Kidney (tissue), 13 donors: ENCODE measurements at regions not wholly inside any gene's neighbourhood (a gene's known extent, or its start where the extent isn't known, plus 50 kb on each side); places are given as distances from the start of the nearest gene placed in this dataset.

Experiments
- DNase-seq, 5 donors: peaks; one replicate each; pipeline ENCODE4 v3.0.0-alpha.2; 2013 to 2020
- FAIRE-seq: peaks from 2 replicates; lab custom pipeline; 2012; peaks lifted over from hg19 to GRCh38; lab: Jason Lieb, UNC
- H3K27ac ChIP-seq, 2 donors: one replicate each; pipeline ENCODE4 v1.7.0; 2013; ENCODE audit warnings: low read depth in 2 of 2, low read length in 2 of 2, inconsistent platforms in 1 of 2
- H3K27me3 ChIP-seq: one replicate; pipeline ENCODE4 v1.7.1; 2013; ENCODE audit warnings: low read length, inconsistent platforms; ENCODE audit not compliant: control insufficient read depth, insufficient read depth
- H3K36me3 ChIP-seq, 3 donors: one replicate each; pipeline versions ENCODE4 v1.7.0 to v1.7.1; 2013; ENCODE audit warnings: low read length in 3 of 3, control low read depth in 1 of 3, inconsistent platforms in 1 of 3; ENCODE audit not compliant: insufficient read depth in 3 of 3, control insufficient read depth in 2 of 3
- H3K4me1 ChIP-seq, 3 donors: one replicate each; pipeline versions ENCODE4 v1.7.0 to v1.7.1; 2013; ENCODE audit warnings: low read length in 3 of 3, inconsistent platforms in 1 of 3, low read depth in 1 of 3; ENCODE audit not compliant: control insufficient read depth in 2 of 3, insufficient read depth in 2 of 3
- H3K4me3 ChIP-seq, 3 donors: one replicate each; pipeline versions ENCODE4 v1.7.0 to v1.8.1; 2013; ENCODE audit warnings: low read length in 3 of 3, control low read depth in 1 of 3, inconsistent platforms in 1 of 3
- H3K9ac ChIP-seq, 3 donors: one replicate each; pipeline versions ENCODE4 v1.7.0 to v1.7.1; 2013; ENCODE audit warnings: low read length in 3 of 3, control low read depth in 1 of 3, inconsistent platforms in 1 of 3
- H3K9me3 ChIP-seq, 3 donors: one replicate each; pipeline versions ENCODE4 v1.7.0 to v1.7.1; 2013; ENCODE audit warnings: low read length in 3 of 3, control low read depth in 1 of 3, inconsistent platforms in 1 of 3; ENCODE audit not compliant: control insufficient read depth in 2 of 3, insufficient read depth in 1 of 3
- CTCF ChIP-seq: IDR thresholded peaks from 3 replicates; pipeline ENCODE4 v1.5.1; 2012; ENCODE audit warnings: mild to moderate bottlenecking, moderate library complexity, borderline replicate concordance; ENCODE audit not compliant: insufficient read depth; ENCODE audit errors: extremely low read depth
- intact Hi-C: fragments of 100-400 bp; cut with DNase I; formaldehyde crosslinking; loops from one replicate; pipeline ENCODE4 v1.11.1; 2022
- donor health status: control.
- donor health status: control.
- donor health status: control.
- donor health status: control.
- donor health status: control.
- donor health status: DM: yes; HTN: yes; CAD: no.
- donor health status: Normal renal cell carcinoma (clear cell type).

- H3K4me3 ChIP-seq = no peak overlapping the region
- FAIRE-seq (no peak), DNase-seq (no peak)
- no peaks in the 10 kb centered on the region for H3K4me1 ChIP-seq
- H3K9ac ChIP-seq = no peak overlapping the region
- no peaks in the 10 kb centered on the region for H3K27me3 ChIP-seq
- no peak for TF ChIP-seq CTCF
- no peaks in the 10 kb centered on the region for H3K36me3 ChIP-seq
- intact Hi-C loops = no loop called here
- no peak overlapping the region for H3K27ac ChIP-seq
- peaks cover 0 to 3% (median 0%) of the 10 kb centered on the region in 3 donors for H3K9me3 ChIP-seq
These were observed 175.2 kb downstream of the RND3 start for GRCh38 chr2:150312271-150312670.

- Histone ChIP-seq H3K36me3 (no peaks in the 10 kb centered on the region), H3K4me1 (no peaks in the 10 kb centered on the region), H3K4me3 (no peak overlapping the region), H3K27ac (no peak overlapping the region), H3K9ac (no peak overlapping the region), H3K27me3 (no peaks in the 10 kb centered on the region), H3K9me3 (peaks cover 0 to 1% (median 0%) of the 10 kb centered on the region in 3 donors)
- FAIRE-seq = no peak
- DNase-seq = no peak
- TF ChIP-seq CTCF = no peak
- intact Hi-C loops = no loop called here
These were observed 178.0 kb downstream of the RND3 start for GRCh38 chr2:150309311-150310080.

- peaks cover 0 to 12% (median 6%) of the 10 kb centered on the region in 3 donors for H3K9me3 ChIP-seq
- TF ChIP-seq CTCF = no peak
- H3K36me3 ChIP-seq = no peaks in the 10 kb centered on the region
- no peak overlapping the region for H3K4me3 ChIP-seq
- peak; percentile 38 for FAIRE-seq
- no peak overlapping the region for H3K9ac ChIP-seq
- intact Hi-C loops = no loop called here
- no peak overlapping the region for H3K27ac ChIP-seq
- no peaks in the 10 kb centered on the region for H3K4me1 ChIP-seq
- DNase-seq = no peak
- H3K27me3 ChIP-seq = no peaks in the 10 kb centered on the region
These were observed 180.2 kb downstream of the RND3 start for GRCh38 chr2:150307258-150307657.

GRCh38 chr2:150303281-150303680 is 184.2 kb downstream of the RND3 start:
- Histone ChIP-seq H3K4me3 (no peak overlapping the region), H3K9ac (no peak overlapping the region), H3K4me1 (no peaks in the 10 kb centered on the region), H3K27ac (no peak overlapping the region), H3K27me3 (no peaks in the 10 kb centered on the region), H3K9me3 (peaks cover 0 to 12% (median 6%) of the 10 kb centered on the region in 3 donors), H3K36me3 (no peaks in the 10 kb centered on the region)
- no peak for TF ChIP-seq CTCF
- DNase-seq (no peak), FAIRE-seq (no peak)
- intact Hi-C loops = no loop called here
